ENCODE measurements at regions not wholly inside any gene's neighbourhood (a gene's known extent, or its start where the extent isn't known, plus 50 kb on each side); places are given as distances from the start of the nearest gene placed in this dataset.

DNA sequence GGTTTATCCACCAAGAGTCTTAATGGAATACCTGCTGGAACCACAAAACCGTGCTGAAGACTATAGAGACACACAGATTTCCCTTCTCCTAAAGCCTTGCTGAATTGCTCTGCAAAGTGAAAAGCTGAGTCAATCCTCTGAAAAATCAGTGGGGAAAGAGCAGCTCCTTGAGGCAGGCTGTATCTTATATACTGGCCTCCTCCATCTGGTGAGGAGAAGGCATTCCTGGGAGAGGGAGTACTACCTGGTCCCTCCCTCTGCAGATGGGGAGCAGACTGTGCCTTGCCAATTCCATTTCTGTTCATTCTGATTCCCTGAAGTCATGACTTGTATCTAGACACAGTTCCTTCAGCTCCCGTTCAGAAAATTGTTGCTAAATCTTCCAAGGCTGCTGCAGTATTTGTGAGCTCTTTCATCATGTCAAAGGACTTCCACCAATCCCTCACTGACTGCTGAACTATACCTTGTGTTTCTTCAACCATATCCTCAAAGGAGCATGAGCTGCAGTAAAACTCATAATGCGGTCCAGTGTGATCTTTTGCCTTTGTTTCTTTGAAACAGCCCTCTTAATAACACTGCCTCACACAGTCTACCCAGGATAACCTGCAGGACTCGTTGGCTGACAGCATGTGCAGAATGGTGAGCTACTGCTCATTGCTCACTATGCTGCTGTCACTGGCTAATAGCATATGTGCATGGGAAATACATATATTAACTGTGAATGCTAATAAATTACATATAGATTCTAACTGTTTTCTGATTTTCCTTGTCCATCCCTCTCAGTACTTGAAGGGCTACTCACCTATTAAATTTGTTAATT is 84.5 kb downstream of the FOXD1 start:
- ATAC-seq, result no peak
- Mint-ChIP-seq H3K4me1 (no peaks in the 10 kb centered on the region), H3K9me3 (peaks cover 5 to 8% of the 10 kb centered on the region in 2 donors), H3K27me3 (peaks cover 54% of the 10 kb centered on the region), H3K4me3 (no peak overlapping the region), H3K27ac (no peak overlapping the region)
- DNase-seq, result no peak

DNA sequence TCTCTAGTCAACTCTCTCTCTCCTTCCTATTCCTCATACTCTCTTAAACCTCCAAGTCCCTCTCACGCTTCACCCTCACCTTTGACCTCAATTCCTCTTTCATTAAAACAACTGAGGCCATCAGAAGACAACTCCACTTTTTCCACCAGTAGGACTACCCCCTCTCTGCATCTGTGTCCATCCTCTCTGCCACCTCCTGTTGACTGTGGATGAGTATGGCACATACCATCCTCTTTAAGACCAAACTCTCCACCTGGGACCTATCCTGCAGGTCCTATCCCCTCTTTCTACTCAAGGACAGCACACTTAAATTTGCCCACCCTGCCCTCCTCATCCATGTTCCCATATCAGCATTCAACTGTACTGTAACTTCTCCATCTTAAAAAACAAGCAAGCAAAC is 89.2 kb downstream of the FOXD1 start:
- Mint-ChIP-seq H3K4me3 (no peak overlapping the region), H3K27ac (no peak overlapping the region), H3K4me1 (no peaks in the 10 kb centered on the region), H3K9me3 (peaks cover 5 to 8% of the 10 kb centered on the region in 2 donors), H3K27me3 (peaks cover 48% of the 10 kb centered on the region)
- DNase-seq (no peak), ATAC-seq (no peak)

DNA sequence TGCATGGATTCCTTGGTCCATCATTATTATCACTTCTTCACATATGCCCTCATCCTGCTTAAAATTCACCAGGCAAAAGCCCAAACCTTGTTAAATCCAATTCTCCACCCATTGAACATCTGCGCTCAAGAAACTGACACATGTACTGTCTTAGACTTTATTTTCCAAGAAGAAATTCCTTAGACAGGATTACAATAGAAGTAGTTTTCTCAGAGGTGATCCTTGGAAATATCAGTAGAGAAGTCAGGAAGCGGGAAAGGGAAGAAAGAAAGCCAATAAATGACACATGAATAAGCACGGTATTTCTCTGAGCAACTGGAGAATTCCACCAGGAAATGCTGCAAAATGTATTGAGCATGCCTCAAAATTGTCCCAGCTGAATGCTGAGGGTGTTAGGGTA is 90.2 kb downstream of the FOXD1 start:
- Mint-ChIP-seq H3K27ac (no peak overlapping the region), H3K27me3 (peaks cover 51% of the 10 kb centered on the region), H3K4me1 (no peaks in the 10 kb centered on the region), H3K4me3 (no peak overlapping the region), H3K9me3 (peaks cover 5 to 8% of the 10 kb centered on the region in 2 donors)
- ATAC-seq, result no peak
- no peak for DNase-seq

- Mint-ChIP-seq H3K27ac (no peak overlapping the region), H3K27me3 (peaks cover 55% of the 10 kb centered on the region), H3K9me3 (peaks cover 5 to 8% of the 10 kb centered on the region in 2 donors), H3K4me1 (no peaks in the 10 kb centered on the region), H3K4me3 (no peak overlapping the region)
- ATAC-seq (no peak), DNase-seq (no peak)
These were observed 91.0 kb downstream of the FOXD1 start for GRCh38 chr5:73357576-73357975.

- Mint-ChIP-seq H3K4me3 (no peak overlapping the region), H3K27ac (no peak overlapping the region), H3K9me3 (peaks cover 11 to 15% of the 10 kb centered on the region in 2 donors), H3K4me1 (no peaks in the 10 kb centered on the region), H3K27me3 (peaks cover 59% of the 10 kb centered on the region)
- ATAC-seq (no peak), DNase-seq (no peak)
These were observed 93.5 kb downstream of the FOXD1 start for GRCh38 chr5:73355108-73355507.

GRCh38 chr5:73354406-73354805 is 94.2 kb downstream of the FOXD1 start:
- no peaks in the 10 kb centered on the region for H3K4me1 Mint-ChIP-seq
- no peak for DNase-seq
- no peak overlapping the region for H3K4me3 Mint-ChIP-seq
- no peak overlapping the region for H3K27ac Mint-ChIP-seq
- ATAC-seq, result no peak
- peaks cover 16 to 21% of the 10 kb centered on the region in 2 donors for H3K9me3 Mint-ChIP-seq
- H3K27me3 Mint-ChIP-seq, result peaks cover 64% of the 10 kb centered on the region

GRCh38 chr5:73352649-73353230 is 95.8 kb downstream of the FOXD1 start:
- Mint-ChIP-seq H3K27ac (no peak overlapping the region), H3K9me3 (peaks cover 25 to 33% of the 10 kb centered on the region in 2 donors), H3K4me1 (no peaks in the 10 kb centered on the region), H3K27me3 (peaks cover 67% of the 10 kb centered on the region), H3K4me3 (no peak overlapping the region)
- no peak for DNase-seq
- ATAC-seq, result no peak

GRCh38 chr5:73352243-73352642 is 96.3 kb downstream of the FOXD1 start:
- no peak for DNase-seq
- H3K9me3 Mint-ChIP-seq, result peaks cover 26 to 36% of the 10 kb centered on the region in 2 donors
- H3K27ac Mint-ChIP-seq, result no peak overlapping the region
- no peak for ATAC-seq
- peaks cover 62% of the 10 kb centered on the region for H3K27me3 Mint-ChIP-seq
- no peak overlapping the region for H3K4me3 Mint-ChIP-seq
- no peaks in the 10 kb centered on the region for H3K4me1 Mint-ChIP-seq

DNA sequence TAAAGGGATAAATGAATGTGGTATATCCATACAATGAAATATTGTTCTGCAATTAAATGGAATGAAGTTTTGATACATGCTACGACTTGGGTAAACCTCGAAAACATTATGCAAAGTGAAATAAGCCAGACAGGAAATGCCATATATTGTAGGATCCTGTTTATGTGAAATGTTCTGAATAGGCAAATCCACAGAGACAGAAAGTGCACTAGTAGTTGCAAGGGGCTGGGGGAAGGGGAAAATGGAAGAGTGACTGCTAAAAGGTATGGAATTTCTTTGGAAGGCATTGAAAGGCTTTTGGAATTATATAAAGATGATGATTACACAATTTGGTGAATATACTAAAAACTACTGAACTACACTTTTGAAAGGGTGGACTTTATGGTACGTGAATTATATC is 97.0 kb downstream of the FOXD1 start:
- Mint-ChIP-seq H3K27me3 (peaks cover 64% of the 10 kb centered on the region), H3K4me3 (no peak overlapping the region), H3K9me3 (peaks cover 32 to 43% of the 10 kb centered on the region in 2 donors), H3K4me1 (no peaks in the 10 kb centered on the region), H3K27ac (no peak overlapping the region)
- DNase-seq, result no peak
- no peak for ATAC-seq

- Mint-ChIP-seq H3K4me1 (no peaks in the 10 kb centered on the region), H3K27me3 (peaks cover 68% of the 10 kb centered on the region), H3K9me3 (peaks cover 45 to 53% of the 10 kb centered on the region in 2 donors)
These were observed 101.6 kb downstream of the FOXD1 start for GRCh38 chr5:73346878-73347408.

GRCh38 chr5:73344835-73345234 is 103.7 kb downstream of the FOXD1 start:
- peaks cover 33 to 45% of the 10 kb centered on the region in 2 donors for H3K9me3 Mint-ChIP-seq
- H3K4me1 Mint-ChIP-seq, result no peaks in the 10 kb centered on the region
- peaks cover 81% of the 10 kb centered on the region for H3K27me3 Mint-ChIP-seq
- H3K27ac Mint-ChIP-seq, result no peak overlapping the region
- ATAC-seq (no peak), DNase-seq (no peak)
- no peak overlapping the region for H3K4me3 Mint-ChIP-seq

More at GRCh38 chr5:73346878-73347408, 101.6 kb downstream of the FOXD1 start:
- Mint-ChIP-seq H3K4me3 (no peak overlapping the region), H3K27ac (no peak overlapping the region)
- no peak for ATAC-seq
- DNase-seq, result no peak

DNA sequence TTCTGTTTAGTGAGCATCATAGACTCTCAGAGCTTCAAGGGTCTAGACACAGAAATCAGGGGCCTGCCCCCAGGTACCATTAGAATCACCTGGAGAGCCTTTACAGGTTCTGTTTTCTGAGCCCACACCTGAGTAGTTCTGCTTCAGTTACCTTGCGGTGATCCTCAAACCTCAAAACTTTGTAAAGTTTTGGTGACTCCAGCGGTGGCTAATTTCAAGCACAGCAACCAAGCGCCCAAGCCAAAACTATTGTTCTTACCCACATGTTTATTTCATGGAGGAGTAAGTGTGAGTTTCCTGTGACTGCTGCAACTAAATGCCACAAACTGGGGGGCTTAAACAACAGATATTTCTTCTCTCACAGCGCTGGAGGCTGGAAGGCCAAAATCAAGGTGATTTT is 108.9 kb downstream of the FOXD1 start:
- H3K4me1 Mint-ChIP-seq, result no peaks in the 10 kb centered on the region
- peaks cover 95% of the 10 kb centered on the region for H3K27me3 Mint-ChIP-seq
- H3K27ac Mint-ChIP-seq, result no peak overlapping the region
- ATAC-seq (no peak), DNase-seq (no peak)
- H3K4me3 Mint-ChIP-seq, result no peak overlapping the region
- H3K9me3 Mint-ChIP-seq, result peaks cover 0 to 7% of the 10 kb centered on the region in 2 donors

- ATAC-seq, result no peak
- Mint-ChIP-seq H3K9me3 (peaks cover 0 to 7% of the 10 kb centered on the region in 2 donors), H3K27ac (no peak overlapping the region), H3K27me3 (peaks cover 96% of the 10 kb centered on the region), H3K4me3 (no peak overlapping the region), H3K4me1 (no peaks in the 10 kb centered on the region)
- DNase-seq, result no peak
These were observed 109.5 kb downstream of the FOXD1 start for GRCh38 chr5:73339051-73339575.

- H3K4me3 Mint-ChIP-seq, result no peak overlapping the region
- peaks cover 0 to 7% of the 10 kb centered on the region in 2 donors for H3K9me3 Mint-ChIP-seq
- ATAC-seq (no peak), DNase-seq (no peak)
- no peak overlapping the region for H3K27ac Mint-ChIP-seq
- H3K27me3 Mint-ChIP-seq, result peaks cover 96% of the 10 kb centered on the region
- no peaks in the 10 kb centered on the region for H3K4me1 Mint-ChIP-seq
These were observed 110.1 kb downstream of the FOXD1 start for GRCh38 chr5:73338256-73339050.

DNA sequence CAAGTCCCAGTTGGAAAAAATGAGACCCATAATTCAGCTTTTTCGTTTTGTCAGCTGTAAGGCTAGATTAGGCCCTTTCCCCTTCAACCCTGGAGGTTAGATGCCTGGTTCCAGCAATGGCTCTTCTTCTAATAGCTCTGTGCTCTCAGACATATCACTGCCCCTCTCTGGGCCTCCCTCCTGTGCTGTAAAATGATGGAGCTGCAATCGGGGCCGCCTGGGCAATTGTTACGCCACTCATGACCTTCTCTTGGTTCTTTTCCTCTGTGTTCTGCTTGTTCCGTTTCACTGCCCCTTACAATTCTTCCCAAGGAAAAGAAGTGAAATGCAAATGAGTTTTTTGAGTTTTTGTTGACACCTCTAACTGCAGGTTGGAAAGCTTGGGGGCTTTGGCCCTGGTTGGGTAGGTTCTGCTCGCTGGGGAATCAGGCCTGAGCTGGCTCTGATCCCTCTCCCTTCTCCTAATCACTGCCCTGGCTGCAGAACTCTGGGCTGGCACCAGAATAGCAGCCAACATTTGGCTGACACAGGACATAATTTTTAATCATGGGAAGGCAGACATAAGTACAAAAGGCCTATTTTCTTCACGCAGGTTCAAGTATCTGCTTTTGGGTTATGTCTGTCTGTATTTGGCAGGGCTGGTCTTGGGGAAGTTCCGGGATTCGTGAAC is 110.9 kb downstream of the FOXD1 start:
- H3K4me1 Mint-ChIP-seq, result no peaks in the 10 kb centered on the region
- H3K9me3 Mint-ChIP-seq, result peaks cover 0 to 8% of the 10 kb centered on the region in 2 donors
- DNase-seq (no peak), ATAC-seq (no peak)
- H3K27ac Mint-ChIP-seq, result no peak overlapping the region
- peaks cover 96% of the 10 kb centered on the region for H3K27me3 Mint-ChIP-seq
- H3K4me3 Mint-ChIP-seq, result no peak overlapping the region
